H1 (cell line): ENCODE measurements at regions not wholly inside any gene's neighbourhood (a gene's known extent, or its start where the extent isn't known, plus 50 kb on each side); places are given as distances from the start of the nearest gene placed in this dataset.

ENCODE experiments used
- CTCF ChIA-PET: fragments of 300-600 bp; sonication (Branson Sonifier 250); formaldehyde crosslinking; loops from one replicate; lab custom pipeline; 2021; ENCODE audit not compliant: partially characterized antibody; lab: Charles Lee
- POLR2A ChIA-PET: fragments of 300-600 bp; sonication (Branson Sonifier 250); formaldehyde crosslinking; loops from one replicate; lab custom pipeline; 2021; ENCODE audit warnings: inconsistent platforms; ENCODE audit not compliant: partially characterized antibody; lab: Charles Lee
- DNase-seq, 2 experiments: peaks; one replicate each; pipeline versions ENCODE4 v3.0.0 to v3.0.0-alpha.2; 2010 to 2022; ENCODE audit warnings: low spot score in 2 of 2, low read depth in 1 of 2, mixed read lengths in 1 of 2
- FAIRE-seq: peaks from 2 replicates; lab custom pipeline; 2011; peaks lifted over from hg19 to GRCh38; lab: Jason Lieb, UNC
- H2AFZ ChIP-seq: 2 replicates; pipeline ENCODE4 v1.8.1; 2012; ENCODE audit warnings: low read length, inconsistent platforms
- H2AK5ac ChIP-seq: 2 replicates; pipeline ENCODE4 v1.6.1; 2013; ENCODE audit warnings: low read depth, low read length
- H2BK120ac ChIP-seq: replicated peaks from 2 replicates; pipeline ENCODE3; 2013; ENCODE audit warnings: low read depth, low read length, inconsistent platforms
- H2BK12ac ChIP-seq: 2 replicates; pipeline ENCODE4 v1.6.1; 2013; ENCODE audit warnings: low read depth, low read length
- H2BK15ac ChIP-seq: 2 replicates; pipeline ENCODE4 v1.6.1; 2013; ENCODE audit warnings: low read length
- H2BK20ac ChIP-seq: 2 replicates; pipeline ENCODE4 v1.6.1; 2013; ENCODE audit warnings: low read length
- H2BK5ac ChIP-seq: 2 replicates; pipeline ENCODE4 v1.6.1; 2013; ENCODE audit warnings: low read depth, low read length
- H3K14ac ChIP-seq: 2 replicates; pipeline ENCODE4 v1.6.1; 2013; ENCODE audit warnings: inconsistent platforms; ENCODE audit not compliant: insufficient read length
- H3K18ac ChIP-seq: 2 replicates; pipeline ENCODE4 v1.6.1; 2013; ENCODE audit warnings: low read length; ENCODE audit errors: extremely low read depth
- H3K23ac ChIP-seq: 2 replicates; pipeline ENCODE4 v1.6.1; 2013; ENCODE audit warnings: inconsistent platforms; ENCODE audit not compliant: insufficient read length
- H3K23me2 ChIP-seq: 2 replicates; pipeline ENCODE4 v1.6.1; 2013; ENCODE audit warnings: low read depth, low read length
- H3K27ac ChIP-seq: 2 replicates; pipeline ENCODE4 v1.6.1; 2011; ENCODE audit warnings: low read depth, low read length, inconsistent platforms
- H3K27me3 ChIP-seq, 4 experiments: replicated peaks in 1 of 4; 1 replicate in 1 of 4; 2 replicates in 3 of 4; pipeline versions ENCODE4 v1.6.1 to v1.8.1; 2011 to 2013; ENCODE audit warnings: low read length in 3 of 4, mild to moderate bottlenecking in 3 of 4, inconsistent platforms in 2 of 4, mixed read lengths in 2 of 4, moderate library complexity in 1 of 4; ENCODE audit not compliant: control insufficient read depth in 3 of 4, insufficient read depth in 3 of 4; ENCODE audit errors: extremely low read depth in 1 of 4
- H3K36me3 ChIP-seq, 4 experiments: 2 replicates each; pipeline versions ENCODE4 v1.6.1 to v1.8.1; 2011 to 2013; ENCODE audit warnings: mild to moderate bottlenecking in 4 of 4, low read length in 3 of 4, moderate library complexity in 2 of 4, control low read depth in 1 of 4, inconsistent platforms in 1 of 4; ENCODE audit not compliant: insufficient read depth in 4 of 4, control insufficient read depth in 2 of 4
- H3K4ac ChIP-seq: replicated peaks from 2 replicates; pipeline ENCODE3; 2013; ENCODE audit warnings: low read length, low read depth, mixed read lengths, inconsistent platforms; ENCODE audit not compliant: insufficient read length
- H3K4me1 ChIP-seq, 4 experiments: replicated peaks in 1 of 4; 1 replicate in 1 of 4; 2 replicates in 3 of 4; pipeline versions ENCODE4 v1.6.1 to v1.8.1; 2011 to 2013; ENCODE audit warnings: low read length in 3 of 4, inconsistent platforms in 2 of 4, mixed read lengths in 1 of 4; ENCODE audit not compliant: insufficient read depth in 4 of 4, control insufficient read depth in 3 of 4
- H3K4me2 ChIP-seq, 2 experiments: 2 replicates each; pipeline versions ENCODE4 v1.6.1 to v1.8.1; 2011 to 2013; ENCODE audit warnings: low read depth in 2 of 2, low read length in 2 of 2, control low read depth in 1 of 2, inconsistent platforms in 1 of 2, mild to moderate bottlenecking in 1 of 2; ENCODE audit not compliant: insufficient read depth in 1 of 2
- H3K4me3 ChIP-seq, 4 experiments: fragments of 200-600, 300-600 bp in 1 of 4; sonication (generic), shearing (Covaris generic), sonication (Bioruptor Twin) in 1 of 4; 2 replicates each; pipeline versions ENCODE4 v1.5.1 to v1.8.1; 2011 to 2016; ENCODE audit warnings: low read length in 4 of 4, low read depth in 3 of 4, control low read depth in 2 of 4, inconsistent platforms in 2 of 4, mild to moderate bottlenecking in 2 of 4, mixed read lengths in 1 of 4, moderate library complexity in 1 of 4; ENCODE audit not compliant: insufficient read depth in 2 of 4; ENCODE audit errors: extremely low read depth in 1 of 4
- H3K56ac ChIP-seq: replicated peaks from 2 replicates; pipeline ENCODE3; 2013; ENCODE audit warnings: low read depth, mild to moderate bottlenecking, mixed read lengths, low read length, inconsistent platforms; ENCODE audit not compliant: insufficient read length
- H3K79me1 ChIP-seq: 2 replicates; pipeline ENCODE4 v1.6.1; 2013; ENCODE audit warnings: low read depth, low read length, control low read depth
- H3K79me2 ChIP-seq, 2 experiments: 2 replicates each; pipeline versions ENCODE4 v1.6.1 to v1.8.1; 2012 to 2013; ENCODE audit warnings: low read length in 2 of 2, mild to moderate bottlenecking in 2 of 2, inconsistent platforms in 1 of 2; ENCODE audit not compliant: insufficient read depth in 2 of 2, control insufficient read depth in 1 of 2
- H3K9ac ChIP-seq, 4 experiments: replicated peaks in 1 of 4; 1 replicate in 1 of 4; 2 replicates in 3 of 4; pipeline versions ENCODE4 v1.6.1 to v1.8.1; 2011 to 2013; ENCODE audit warnings: low read depth in 3 of 4, low read length in 3 of 4, control low read depth in 2 of 4, mild to moderate bottlenecking in 2 of 4, moderate library complexity in 2 of 4, inconsistent platforms in 1 of 4; ENCODE audit errors: extremely low read depth in 1 of 4
- H3K9me3 ChIP-seq, 2 experiments: 2 replicates each; pipeline versions ENCODE4 v1.6.1 to v1.8.1; 2012 to 2013; ENCODE audit warnings: mild to moderate bottlenecking in 2 of 2, moderate library complexity in 2 of 2, control low read depth in 1 of 2, inconsistent platforms in 1 of 2, low read depth in 1 of 2, low read length in 1 of 2, mixed read lengths in 1 of 2; ENCODE audit not compliant: insufficient read depth in 2 of 2
- H4K20me1 ChIP-seq, 2 experiments: replicated peaks in 1 of 2; 2 replicates each; pipeline versions ENCODE3 to v1.8.1; 2011 to 2013; ENCODE audit warnings: inconsistent platforms in 2 of 2, low read length in 2 of 2, mild to moderate bottlenecking in 1 of 2; ENCODE audit not compliant: insufficient read depth in 2 of 2, control insufficient read depth in 1 of 2
- H4K5ac ChIP-seq: 2 replicates; pipeline ENCODE4 v1.6.1; 2013; ENCODE audit warnings: low read length, low read depth, mixed read lengths, inconsistent platforms; ENCODE audit not compliant: insufficient read length
- H4K8ac ChIP-seq: 2 replicates; pipeline ENCODE4 v1.8.0; 2013; ENCODE audit warnings: mild to moderate bottlenecking, moderate library complexity, low read length, inconsistent platforms; ENCODE audit not compliant: insufficient read depth; ENCODE audit errors: extremely low read depth
- H4K91ac ChIP-seq: replicated peaks from 2 replicates; pipeline ENCODE3; 2013; ENCODE audit warnings: low read length, mixed read lengths, inconsistent platforms; ENCODE audit not compliant: insufficient read length
- BRCA1 ChIP-seq: IDR thresholded peaks from 2 replicates; pipeline ENCODE4 v1.6.1; 2012; ENCODE audit warnings: low read depth, low read length, improper control_type of control experiment
- CBX8 ChIP-seq: fragments of 300-800, 300-1000 bp; sonication (generic); IDR thresholded peaks from 2 replicates; pipeline ENCODE4 v1.7.1; 2016; ENCODE audit warnings: low read depth, low read length, borderline replicate concordance
- GABPA ChIP-seq: IDR thresholded peaks from 2 replicates; pipeline ENCODE4 v1.6.1; 2011; ENCODE audit warnings: mild to moderate bottlenecking, low read length, moderate library complexity, borderline replicate concordance; ENCODE audit not compliant: insufficient read depth
- HDAC2 ChIP-seq, 2 experiments: fragments of 300-600 bp in 1 of 2; sonication (generic) in 1 of 2; IDR thresholded peaks; 2 replicates each; pipeline ENCODE4 v1.6.1; 2011 to 2012; ENCODE audit warnings: low read depth in 2 of 2, low read length in 2 of 2, mild to moderate bottlenecking in 2 of 2, moderate library complexity in 2 of 2, borderline replicate concordance in 1 of 2, inconsistent platforms in 1 of 2
- POLR2A ChIP-seq, 2 experiments: IDR thresholded peaks; 1 replicate in 1 of 2; 2 replicates in 1 of 2; pipeline ENCODE4 v1.6.1; 2011; ENCODE audit warnings: low read depth in 2 of 2, low read length in 2 of 2, mild to moderate bottlenecking in 2 of 2; ENCODE audit errors: control extremely low read depth in 1 of 2
- POU5F1 ChIP-seq: IDR thresholded peaks from 2 replicates; pipeline ENCODE4 v1.6.1; 2011; ENCODE audit warnings: low read depth, mild to moderate bottlenecking, low read length, moderate library complexity
- RXRA ChIP-seq: IDR thresholded peaks from 2 replicates; pipeline ENCODE4 v1.6.1; 2011; ENCODE audit warnings: low read depth, mild to moderate bottlenecking, low read length, moderate library complexity; ENCODE audit not compliant: insufficient read depth
- WGBS, 2 experiments: shearing (Covaris generic) in 1 of 2; methylation state at CpG; one replicate each; pipeline versions ENCODE4 v1.1.6 to v1.1.7; 2013 to 2015; ENCODE audit warnings: low lambda C conversion rate in 2 of 2, mixed read lengths in 2 of 2, inconsistent platforms in 1 of 2, low coverage in 1 of 2, missing lambda C conversion rate in 1 of 2; ENCODE audit not compliant: insufficient replicate concordance in 2 of 2, insufficient coverage in 1 of 2, insufficient read length in 1 of 2; ENCODE audit errors: extremely low coverage in 1 of 2, missing lambda C conversion rate in 1 of 2; 5-methylcytosine and 5-hydroxymethylcytosine counted together

DNA sequence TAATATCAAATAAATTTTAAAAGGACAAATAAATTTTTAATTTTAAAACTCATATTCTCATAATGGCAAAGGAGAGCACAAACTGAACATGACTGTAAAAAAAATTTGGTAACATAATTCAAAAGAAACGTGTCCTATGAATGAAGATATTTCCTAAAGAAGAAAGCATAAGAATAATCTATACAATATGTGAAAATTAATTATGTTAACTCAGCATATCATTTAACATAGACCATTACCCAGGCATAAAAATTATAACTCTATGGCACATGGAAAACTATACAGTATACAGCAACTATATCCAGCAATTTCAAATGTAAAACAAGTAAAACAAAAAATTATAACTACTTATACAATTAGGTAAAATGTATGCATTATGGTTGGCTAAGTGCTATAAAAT lies 288.1 kb downstream of the SUCLG1 start:
- Histone ChIP-seq H2AFZ (no peak overlapping the region), H3K9me3 (0 out of 4 replicates have a peak, but pooled peaks cover 4 to 5% of the 10 kb centered on the region in 2 experiments), H3K79me1 (no peaks in the 10 kb centered on the region), H3K14ac (no peak overlapping the region), H4K5ac (no peak overlapping the region), H2BK12ac (no peak overlapping the region), H2BK120ac (no peak overlapping the region), H2BK5ac (no peak overlapping the region), H3K18ac (no peak overlapping the region), H4K91ac (no peak overlapping the region), H3K36me3 (no peaks in the 10 kb centered on the region), H3K56ac (no peak overlapping the region), H2BK20ac (no peak overlapping the region), H3K23ac (no peak overlapping the region), H3K23me2 (no peaks in the 10 kb centered on the region), H2BK15ac (no peak overlapping the region), H2AK5ac (no peak overlapping the region), H3K4me3 (no peak overlapping the region), H3K4ac (no peak overlapping the region), H3K4me1 (no peaks in the 10 kb centered on the region), H3K9ac (no peak overlapping the region), H4K20me1 (no peaks in the 10 kb centered on the region), H3K27ac (no peak overlapping the region), H3K79me2 (no peaks in the 10 kb centered on the region), H3K4me2 (no peak overlapping the region), H4K8ac (no peak overlapping the region), H3K27me3 (no peaks in the 10 kb centered on the region)
- ChIA-PET POLR2A (no interaction called here), CTCF (no interaction called here)
- TF ChIP-seq RXRA (no peak), CBX8 (no peak), POLR2A (IDR thresholded peaks at IDR 0.05; ENCODE audit: control extremely low read depth in 1 of 2, low read depth in 2 of 2, low read length in 2 of 2) (no peak), BRCA1 (no peak), GABPA (no peak), HDAC2 (IDR thresholded peaks at IDR 0.05; ENCODE audit: borderline replicate concordance in 1 of 2, low read depth in 2 of 2, low read length in 2 of 2) (no peak), POU5F1 (no peak)
- FAIRE-seq, result no peak
- 90% methylated on average over 1 of the region's 1 CpG; no CpG with 5 or more reads in 1 of the 2 experiments for WGBS, 2 experiments
- no peak for DNase-seq
